ENCODE measurements at regions not wholly inside any gene's neighbourhood (a gene's known extent, or its start where the extent isn't known, plus 50 kb on each side); places are given as distances from the start of the nearest gene placed in this dataset.

GRCh38 chr11:98587884-98588283 lies 432.9 kb upstream of the CNTN5 start:
- ATAC-seq (no peak), FAIRE-seq (no peak), DNase-seq (ENCODE audit: low read depth in 1 of 2, low spot score in 1 of 2) (no peak)
- Histone ChIP-seq H3K4me3 (no peak overlapping the region), H3K4me1 (no peaks in the 10 kb centered on the region), H3K4me2 (no peak overlapping the region), H3K9me3 (no peaks in the 10 kb centered on the region), H3K27ac (no peak overlapping the region)
- no peak for TF ChIP-seq NPAS2 (CRISPR knock-in tag; IDR thresholded peaks at IDR 0.05; ENCODE audit: borderline replicate concordance)
- no peak for TF ChIP-seq EHF (CRISPR knock-in tag; IDR thresholded peaks at IDR 0.05)
- no peak for TF ChIP-seq ESRRA (IDR thresholded peaks at IDR 0.05; ENCODE audit: borderline replicate concordance, low read length)
- no peak for TF ChIP-seq PBX3 (IDR thresholded peaks at IDR 0.05)
- TF ChIP-seq REST (IDR thresholded peaks at IDR 0.05) = no peak
- TF ChIP-seq RAD21 (conservative IDR thresholded peaks at IDR 0.05 in 1 of 2, IDR thresholded peaks at IDR 0.05 in 1 of 2) = no peak
- no peak for TF ChIP-seq POLR2A (IDR thresholded peaks at IDR 0.05; ENCODE audit: low read length)
- TF ChIP-seq HEYL (CRISPR knock-in tag; IDR thresholded peaks at IDR 0.05) = no peak
- TF ChIP-seq ZSCAN20 (CRISPR knock-in tag; IDR thresholded peaks at IDR 0.05) = no peak
- no peak for TF ChIP-seq MAZ (IDR thresholded peaks at IDR 0.05; ENCODE audit: borderline replicate concordance, low read depth, low read length)
- no peak for TF ChIP-seq TFCP2L1 (CRISPR knock-in tag; IDR thresholded peaks at IDR 0.05)
- TF ChIP-seq ELK1 (IDR thresholded peaks at IDR 0.05; ENCODE audit: low read depth, low read length) = no peak
- no peak for TF ChIP-seq EP300 (IDR thresholded peaks at IDR 0.05)
- TF ChIP-seq EHMT2 (IDR thresholded peaks at IDR 0.05; ENCODE audit: low read depth) = no peak
- CTCF ChIA-PET = no interaction called here
- POLR2A ChIA-PET = no interaction called here

GRCh38 chr11:98589967-98590366 lies 430.8 kb upstream of the CNTN5 start:
- 53% methylated on average over 5 of the region's 5 CpGs for WGBS (ENCODE audit: missing lambda C conversion rate)
- CTCF ChIA-PET = no interaction called here
- H3K4me3 ChIP-seq = no peak overlapping the region
- POLR2A ChIA-PET = no interaction called here
- no peak for TF ChIP-seq MAZ (IDR thresholded peaks at IDR 0.05; ENCODE audit: borderline replicate concordance, low read depth, low read length)
- no peak for TF ChIP-seq RCOR1 (IDR thresholded peaks at IDR 0.05; ENCODE audit: low read depth, low read length)
- TF ChIP-seq NR3C1 (IDR thresholded peaks at IDR 0.05) = no peak
- no peak for TF ChIP-seq ZSCAN20 (CRISPR knock-in tag; IDR thresholded peaks at IDR 0.05)
- TF ChIP-seq HOXB5 (CRISPR knock-in tag; IDR thresholded peaks at IDR 0.05) = no peak
- no peak for TF ChIP-seq EP300 (IDR thresholded peaks at IDR 0.05)
- no peak for TF ChIP-seq KDM5A (IDR thresholded peaks at IDR 0.05)
- TF ChIP-seq RAD21 (conservative IDR thresholded peaks at IDR 0.05 in 1 of 2, IDR thresholded peaks at IDR 0.05 in 1 of 2) = no peak
- no peak for TF ChIP-seq HOXA7 (CRISPR knock-in tag; IDR thresholded peaks at IDR 0.05)
- TF ChIP-seq ATOH8 (CRISPR knock-in tag; IDR thresholded peaks at IDR 0.05; ENCODE audit: low read depth) = no peak
- no peak for TF ChIP-seq FOXS1 (CRISPR knock-in tag; IDR thresholded peaks at IDR 0.05)
- no peak for TF ChIP-seq NFE2L2 (conservative IDR thresholded peaks at IDR 0.05; ENCODE audit: low read length)
- TF ChIP-seq BHLHE40 (IDR thresholded peaks at IDR 0.05; ENCODE audit: low read depth, low read length) = no peak
- TF ChIP-seq FOSB (CRISPR knock-in tag; IDR thresholded peaks at IDR 0.05) = no peak
- TF ChIP-seq MAX (IDR thresholded peaks at IDR 0.05) = no peak
- TF ChIP-seq CBX2 (IDR thresholded peaks at IDR 0.05; ENCODE audit: borderline replicate concordance, low read depth) = no peak
- FAIRE-seq (no peak), DNase-seq (ENCODE audit: low read depth in 1 of 2, low spot score in 1 of 2) (no peak), ATAC-seq (no peak)
- H3K4me2 ChIP-seq = no peak overlapping the region
- H3K9me3 ChIP-seq = no peaks in the 10 kb centered on the region
- H3K4me1 ChIP-seq = no peaks in the 10 kb centered on the region
- H3K27ac ChIP-seq = no peak overlapping the region

Data from A549 (cell line).